Stimulated activated CD4-positive, alpha-beta T cell treated with anti-CD3 and anti-CD28 coated beads, Interleukin-15, amount 100 ng/mL, for 24 hours (primary cell): ENCODE measurements at regions not wholly inside any gene's neighbourhood (a gene's known extent, or its start where the extent isn't known, plus 50 kb on each side); places are given as distances from the start of the nearest gene placed in this dataset.
A peak's percentile ranks its signal among the peaks of the same experiment; 100 is the strongest.
"Not testable (repeated sequence)": the region's sequence is repeated elsewhere in the genome, so short reads cannot be mapped to it uniquely, and the experiment has no call there.

Experiments
- DNase-seq: peaks from one replicate; pipeline ENCODE4 v3.0.0-alpha.2; 2020

GRCh38 chr3:185306286-185306685, 52.4 kb upstream of the EHHADH start:
- not testable (repeated sequence) for DNase-seq

- DNase-seq, result no peak
Observed at GRCh38 chr3:185306847-185307246, 53.0 kb upstream of the EHHADH start.

- DNase-seq, result peak; percentile 61
Observed at GRCh38 chr3:185308126-185308754, 54.4 kb upstream of the EHHADH start.

GRCh38 chr3:185309302-185309701, 53.6 kb upstream of the MAP3K13 start:
- DNase-seq, result no peak

- DNase-seq, result no peak
Observed at GRCh38 chr3:185309795-185310194, 53.1 kb upstream of the MAP3K13 start.

GRCh38 chr3:185311991-185312390, 50.9 kb upstream of the MAP3K13 start:
- DNase-seq, result no peak
